Glutamatergic neuron (in vitro differentiated cells): ENCODE measurements at regions not wholly inside any gene's neighbourhood (a gene's known extent, or its start where the extent isn't known, plus 50 kb on each side); places are given as distances from the start of the nearest gene placed in this dataset.
"Not testable (repeated sequence)": the region's sequence is repeated elsewhere in the genome, so short reads cannot be mapped to it uniquely, and the experiment has no call there.

Experiments
- DNase-seq: peaks from one replicate; pipeline ENCODE4 v3.0.0; 2022
- H3K27ac Mint-ChIP-seq: one replicate; pipeline ENCODE4 v1.8.0; 2020; ENCODE audit warnings: mild to moderate bottlenecking, mixed read lengths, inconsistent platforms; ENCODE audit not compliant: unreplicated experiment
- H3K27me3 Mint-ChIP-seq: one replicate; pipeline ENCODE4 v1.8.0; 2020; ENCODE audit warnings: mild to moderate bottlenecking, moderate library complexity, mixed read lengths, inconsistent platforms; ENCODE audit not compliant: unreplicated experiment
- H3K36me3 Mint-ChIP-seq: one replicate; pipeline ENCODE4 v1.8.0; 2020; ENCODE audit warnings: mild to moderate bottlenecking, mixed read lengths, inconsistent platforms; ENCODE audit not compliant: unreplicated experiment
- H3K4me1 Mint-ChIP-seq: one replicate; pipeline ENCODE4 v1.8.0; 2020; ENCODE audit warnings: mild to moderate bottlenecking, low read depth, mixed read lengths, inconsistent platforms; ENCODE audit not compliant: unreplicated experiment
- H3K4me3 Mint-ChIP-seq: one replicate; pipeline ENCODE4 v1.8.0; 2020; ENCODE audit warnings: mild to moderate bottlenecking, mixed read lengths, inconsistent platforms; ENCODE audit not compliant: unreplicated experiment
- H3K9me3 Mint-ChIP-seq: one replicate; pipeline ENCODE4 v1.8.0; 2020; ENCODE audit warnings: mild to moderate bottlenecking, moderate library complexity, mixed read lengths, inconsistent platforms; ENCODE audit not compliant: unreplicated experiment
- TF ChIP-seq, protein P1 (sequence below): fragments of 200-600 bp; sonication (generic); IDR thresholded peaks from one replicate; pipeline ENCODE4 v1.5.0; 2021; ENCODE audit not compliant: partially characterized antibody, unreplicated experiment

- DNase-seq, result no peak
- H3K27me3 Mint-ChIP-seq, result no peaks in the 10 kb centered on the region
- H3K9me3 Mint-ChIP-seq, result peaks cover 23% of the 10 kb centered on the region
- TF ChIP-seq, protein P1, sequence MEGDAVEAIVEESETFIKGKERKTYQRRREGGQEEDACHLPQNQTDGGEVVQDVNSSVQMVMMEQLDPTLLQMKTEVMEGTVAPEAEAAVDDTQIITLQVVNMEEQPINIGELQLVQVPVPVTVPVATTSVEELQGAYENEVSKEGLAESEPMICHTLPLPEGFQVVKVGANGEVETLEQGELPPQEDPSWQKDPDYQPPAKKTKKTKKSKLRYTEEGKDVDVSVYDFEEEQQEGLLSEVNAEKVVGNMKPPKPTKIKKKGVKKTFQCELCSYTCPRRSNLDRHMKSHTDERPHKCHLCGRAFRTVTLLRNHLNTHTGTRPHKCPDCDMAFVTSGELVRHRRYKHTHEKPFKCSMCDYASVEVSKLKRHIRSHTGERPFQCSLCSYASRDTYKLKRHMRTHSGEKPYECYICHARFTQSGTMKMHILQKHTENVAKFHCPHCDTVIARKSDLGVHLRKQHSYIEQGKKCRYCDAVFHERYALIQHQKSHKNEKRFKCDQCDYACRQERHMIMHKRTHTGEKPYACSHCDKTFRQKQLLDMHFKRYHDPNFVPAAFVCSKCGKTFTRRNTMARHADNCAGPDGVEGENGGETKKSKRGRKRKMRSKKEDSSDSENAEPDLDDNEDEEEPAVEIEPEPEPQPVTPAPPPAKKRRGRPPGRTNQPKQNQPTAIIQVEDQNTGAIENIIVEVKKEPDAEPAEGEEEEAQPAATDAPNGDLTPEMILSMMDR, result no peak
- H3K4me1 Mint-ChIP-seq, result no peaks in the 10 kb centered on the region
- H3K4me3 Mint-ChIP-seq, result no peak overlapping the region
- H3K27ac Mint-ChIP-seq, result no peak overlapping the region
- peaks cover 6% of the 10 kb centered on the region for H3K36me3 Mint-ChIP-seq
Observed at GRCh38 chr14:106578481-106578880, 1052.1 kb downstream of the TMEM121 start.

DNA sequence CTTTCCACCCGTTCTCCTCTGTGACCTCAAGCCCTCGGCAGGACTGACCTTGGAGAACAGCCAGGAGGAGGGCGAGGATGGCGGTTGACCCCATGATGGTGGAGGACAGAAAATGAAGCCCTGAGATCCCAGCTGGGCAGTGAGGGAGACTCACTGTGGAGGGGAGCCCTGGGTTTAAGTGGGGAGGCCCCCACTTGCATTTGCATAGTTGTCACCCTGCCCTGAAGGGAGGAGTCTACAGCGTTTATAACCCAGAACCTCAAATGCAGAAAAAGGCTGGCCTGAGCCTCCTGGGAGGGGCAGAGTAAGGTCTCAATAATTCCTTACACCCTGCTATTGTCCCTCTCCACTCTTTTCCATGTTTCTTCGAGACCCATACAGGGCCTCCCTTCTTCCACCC is 1052.7 kb downstream of the TMEM121 start:
- H3K4me3 Mint-ChIP-seq, result no peak overlapping the region
- TF ChIP-seq, protein P1, result no peak
- H3K27ac Mint-ChIP-seq, result no peak overlapping the region
- DNase-seq, result no peak
- H3K4me1 Mint-ChIP-seq, result no peaks in the 10 kb centered on the region
- peaks cover 23% of the 10 kb centered on the region for H3K9me3 Mint-ChIP-seq
- peaks cover 9% of the 10 kb centered on the region for H3K36me3 Mint-ChIP-seq
- no peaks in the 10 kb centered on the region for H3K27me3 Mint-ChIP-seq

DNA sequence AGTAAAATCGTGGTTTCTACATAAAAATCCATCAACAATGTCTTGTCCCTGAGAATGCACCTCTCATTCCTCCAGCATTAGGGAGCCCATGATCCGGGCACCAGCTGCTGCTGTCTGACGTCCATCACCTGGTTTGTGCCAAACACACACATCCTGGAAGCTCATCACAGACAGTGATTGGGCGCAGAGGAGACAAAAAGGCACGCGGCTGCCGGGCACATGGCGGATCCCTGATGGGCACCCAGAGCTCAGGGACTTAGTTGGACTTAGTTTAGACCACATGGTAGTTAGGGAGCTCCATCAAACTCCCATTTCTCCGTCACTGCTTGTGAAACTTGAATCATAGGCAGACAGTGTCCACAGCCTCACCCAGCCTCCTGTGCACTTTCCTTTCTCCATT is 1059.3 kb downstream of the TMEM121 start:
- H3K27me3 Mint-ChIP-seq, result no peaks in the 10 kb centered on the region
- peaks cover 16% of the 10 kb centered on the region for H3K9me3 Mint-ChIP-seq
- no peak for DNase-seq
- no peak overlapping the region for H3K27ac Mint-ChIP-seq
- H3K4me1 Mint-ChIP-seq, result no peaks in the 10 kb centered on the region
- TF ChIP-seq, protein P1, result no peak
- no peak overlapping the region for H3K4me3 Mint-ChIP-seq
- peaks cover 4% of the 10 kb centered on the region for H3K36me3 Mint-ChIP-seq

DNA sequence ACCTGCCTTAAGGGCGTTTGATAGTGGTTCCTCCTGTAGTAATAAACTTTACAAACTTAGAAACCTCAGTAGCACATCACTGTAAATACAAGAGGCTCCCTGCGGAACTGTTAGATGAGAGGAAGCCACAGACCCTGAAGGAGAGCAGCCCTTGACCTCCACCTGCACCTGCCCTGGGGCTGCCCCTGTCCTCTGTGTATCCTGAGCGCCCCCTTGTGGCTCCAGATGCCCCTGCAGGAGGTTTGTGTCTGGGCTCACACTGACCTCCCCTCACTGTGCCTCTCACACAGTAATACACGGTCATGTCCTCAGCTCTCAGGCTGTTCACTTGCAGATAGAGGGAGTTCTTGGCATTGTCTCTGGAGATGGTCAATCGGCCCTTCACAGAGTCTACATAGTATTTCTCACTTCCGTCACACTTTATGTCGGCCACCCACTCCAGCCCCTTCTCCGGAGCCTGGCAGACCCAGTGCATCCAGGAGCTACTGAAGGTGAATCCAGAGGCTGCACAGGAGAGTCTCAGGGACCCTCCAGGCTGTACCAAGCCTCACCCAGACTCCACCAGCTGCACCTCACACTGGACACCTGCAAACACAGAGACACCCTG is 1059.8 kb downstream of the TMEM121 start:
- no peaks in the 10 kb centered on the region for H3K4me1 Mint-ChIP-seq
- TF ChIP-seq, protein P1, result no peak
- H3K27me3 Mint-ChIP-seq, result no peaks in the 10 kb centered on the region
- peaks cover 8% of the 10 kb centered on the region for H3K36me3 Mint-ChIP-seq
- no peak for DNase-seq
- no peak overlapping the region for H3K27ac Mint-ChIP-seq
- no peak overlapping the region for H3K4me3 Mint-ChIP-seq
- peaks cover 20% of the 10 kb centered on the region for H3K9me3 Mint-ChIP-seq

GRCh38 chr14:106591539-106591938 is 1065.2 kb downstream of the TMEM121 start:
- H3K4me1 Mint-ChIP-seq, H3K36me3 Mint-ChIP-seq: not testable (repeated sequence)
- peaks cover 21% of the 10 kb centered on the region for H3K9me3 Mint-ChIP-seq

DNA sequence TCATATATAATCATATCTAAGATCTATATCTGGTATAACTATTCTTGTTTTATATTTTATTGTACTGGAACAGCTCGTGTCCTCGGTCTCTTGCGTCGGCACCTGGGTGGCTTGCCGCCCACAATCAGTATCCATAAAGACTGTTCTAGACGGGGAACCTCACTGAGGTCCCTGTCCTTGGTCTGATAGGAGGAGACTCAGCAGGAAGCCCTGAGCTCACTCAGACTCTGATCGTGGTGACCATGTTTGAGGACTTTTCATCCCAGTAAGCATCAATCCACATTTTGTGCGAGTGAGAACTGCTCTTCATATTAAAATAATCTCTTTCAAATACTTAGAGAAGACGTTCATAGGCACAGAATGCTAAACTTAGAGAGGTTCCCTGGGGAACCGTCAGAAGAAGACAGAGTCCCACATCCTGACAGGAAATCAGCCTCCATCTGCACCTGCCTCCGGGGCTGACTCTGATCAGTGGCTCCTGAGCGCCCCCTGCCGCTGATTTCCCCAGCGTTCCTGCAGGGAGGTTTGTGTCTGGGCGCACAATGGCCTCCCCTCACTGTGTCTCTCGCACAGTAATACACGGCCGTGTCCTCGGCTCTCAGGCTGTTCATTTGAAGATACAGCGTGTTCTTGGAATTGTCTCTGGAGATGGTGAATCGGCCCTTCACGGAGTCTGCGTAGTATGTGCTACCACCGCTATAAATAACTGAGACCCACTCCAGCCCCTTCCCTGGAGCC is 1065.9 kb downstream of the TMEM121 start:
- H3K4me3 Mint-ChIP-seq, DNase-seq, H3K27ac Mint-ChIP-seq, H3K4me1 Mint-ChIP-seq, H3K36me3 Mint-ChIP-seq, H3K27me3 Mint-ChIP-seq: not testable (repeated sequence)
- H3K9me3 Mint-ChIP-seq, result peaks cover 19% of the 10 kb centered on the region

More at GRCh38 chr14:106591539-106591938, 1065.2 kb downstream of the TMEM121 start:
- not testable (repeated sequence) for DNase-seq, H3K27ac Mint-ChIP-seq, H3K27me3 Mint-ChIP-seq, H3K4me3 Mint-ChIP-seq
